DMS53 (cell line): ENCODE measurements at regions not wholly inside any gene's neighbourhood (a gene's known extent, or its start where the extent isn't known, plus 50 kb on each side); places are given as distances from the start of the nearest gene placed in this dataset.
A peak's percentile ranks its signal among the peaks of the same experiment; 100 is the strongest.

ENCODE experiments used
- DNase-seq: peaks from one replicate; lab custom pipeline; 2025; lab: John Stamatoyannopoulos, UW

GRCh38 chr10:57168611-57169240 lies 807.7 kb upstream of the ZWINT start:
- DNase-seq: no peak

DNA sequence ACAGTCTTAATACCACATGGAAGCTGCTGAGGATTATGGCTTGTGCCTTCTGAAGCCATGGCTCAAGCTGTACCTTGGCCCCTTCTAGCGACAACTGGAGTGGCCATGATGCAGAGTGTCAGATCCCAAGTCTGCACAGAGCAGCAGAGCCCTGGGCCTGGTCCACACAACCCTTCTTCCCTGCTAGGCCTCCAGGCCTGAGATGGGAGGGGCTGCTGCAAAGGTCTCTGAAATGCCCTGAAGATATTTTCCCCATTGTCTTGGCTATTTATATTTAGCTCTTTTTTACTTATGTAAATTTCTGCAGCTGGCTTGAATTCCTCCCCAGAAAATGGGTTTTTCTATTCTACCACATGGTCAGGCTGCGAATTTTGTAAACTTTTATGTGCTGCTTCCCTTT lies 804.6 kb upstream of the ZWINT start:
- no peak for DNase-seq

DNA sequence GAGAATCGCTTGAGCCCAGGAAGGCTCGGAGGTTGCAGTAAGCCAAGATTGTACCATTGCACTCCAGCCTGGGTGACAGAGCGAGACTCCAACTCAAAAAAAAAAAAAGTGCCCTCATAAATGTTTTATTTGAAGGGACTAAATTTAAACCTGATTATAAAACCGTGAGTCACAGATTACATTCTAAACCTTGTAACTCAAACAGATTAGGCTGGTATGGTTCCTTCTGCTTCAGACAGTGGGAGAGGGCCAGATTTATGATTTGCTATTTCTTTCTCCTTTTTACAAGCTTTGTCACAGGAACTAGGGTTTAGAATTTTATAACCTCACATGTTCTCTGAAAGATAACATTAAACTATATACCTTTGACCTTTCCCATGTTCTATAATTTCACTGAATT lies 801.2 kb upstream of the ZWINT start:
- no peak for DNase-seq

DNA sequence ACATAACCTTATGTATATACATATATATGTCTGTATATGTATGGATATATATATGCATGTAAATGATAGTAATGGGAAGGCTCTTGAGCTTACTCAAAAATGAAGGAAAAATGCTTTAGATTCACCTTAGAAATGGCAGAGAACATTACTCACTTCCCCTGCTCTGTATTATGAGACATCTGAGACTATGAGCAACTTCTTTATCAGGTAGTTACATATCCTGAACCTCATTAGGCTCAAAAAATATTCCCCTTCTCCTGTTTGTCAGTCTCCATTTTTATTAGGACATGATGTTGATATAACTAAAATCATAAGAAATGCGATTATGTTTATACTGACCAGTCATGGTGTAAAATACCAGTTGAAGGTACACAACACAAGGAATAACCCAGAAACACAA lies 800.1 kb upstream of the ZWINT start:
- no peak for DNase-seq

DNA sequence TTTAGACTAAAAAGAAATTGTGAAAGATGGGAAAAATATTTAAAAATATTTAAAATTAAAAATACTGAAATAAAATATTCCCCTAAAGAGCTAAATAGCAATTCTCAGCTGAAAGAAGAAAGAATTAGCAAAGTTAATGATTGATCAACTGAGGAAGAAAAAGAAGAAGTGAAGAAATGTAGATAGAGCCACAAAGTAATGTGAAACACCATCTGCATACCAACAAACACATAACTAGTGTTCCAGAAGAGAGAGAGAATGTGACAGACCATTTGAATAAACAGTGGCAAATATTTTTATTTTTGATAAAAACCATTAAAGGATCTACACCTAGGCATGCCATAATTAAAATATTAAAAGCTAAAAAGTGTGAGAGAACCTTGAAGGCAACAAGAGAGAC lies 784.5 kb upstream of the ZWINT start:
- DNase-seq: no peak

DNA sequence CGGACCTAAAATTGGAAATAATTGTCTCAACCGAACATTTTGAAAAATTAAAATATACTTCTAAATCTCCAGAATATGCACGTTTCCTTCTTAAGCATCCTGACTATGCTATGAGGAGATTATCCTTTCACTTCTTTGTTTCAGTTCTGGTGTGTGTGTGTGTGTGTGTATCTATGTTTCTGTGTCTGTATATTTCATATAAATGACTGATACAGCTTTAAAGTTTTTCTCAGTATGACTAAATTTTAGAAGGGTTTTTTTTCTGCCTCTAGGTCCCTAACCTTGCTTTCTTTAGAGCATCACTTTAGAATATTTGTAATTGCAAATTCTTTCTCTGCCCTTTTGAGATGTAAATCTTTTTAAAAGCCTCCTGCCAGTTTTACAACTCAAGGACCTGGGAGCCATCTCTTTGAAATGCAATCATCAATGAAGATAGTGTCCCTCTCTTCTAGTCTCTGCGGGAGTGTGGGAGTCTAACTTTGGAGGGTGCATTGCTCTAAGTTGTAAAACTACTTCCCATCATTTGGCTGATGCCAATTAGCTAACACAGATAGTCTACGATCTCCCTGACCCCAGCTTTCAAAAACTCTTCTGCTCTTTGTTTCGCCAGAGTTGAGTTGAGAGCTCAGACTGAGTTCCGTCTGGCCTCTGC lies 782.0 kb upstream of the ZWINT start:
- peak; percentile 45 for DNase-seq

DNA sequence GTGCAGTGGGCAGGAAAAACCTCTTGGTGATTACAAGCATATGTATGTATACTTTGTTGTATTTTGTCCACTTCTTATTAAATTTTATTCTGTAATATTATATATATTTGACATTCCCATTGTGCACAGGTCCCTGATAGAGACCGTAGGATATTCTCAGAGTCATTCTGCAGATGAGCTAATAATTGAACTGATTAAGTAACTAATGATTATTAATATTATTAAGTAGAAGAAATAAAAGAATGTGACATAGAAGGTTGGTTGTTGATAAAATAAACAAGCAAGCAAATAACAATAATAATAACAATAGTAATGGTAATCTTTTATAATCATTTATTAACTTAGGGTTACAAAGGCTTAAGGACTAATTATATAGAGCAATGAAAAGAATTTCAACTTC lies 780.6 kb upstream of the ZWINT start:
- no peak for DNase-seq

- no peak for DNase-seq
Observed at GRCh38 chr10:57119684-57120083, 758.6 kb upstream of the ZWINT start.

DNA sequence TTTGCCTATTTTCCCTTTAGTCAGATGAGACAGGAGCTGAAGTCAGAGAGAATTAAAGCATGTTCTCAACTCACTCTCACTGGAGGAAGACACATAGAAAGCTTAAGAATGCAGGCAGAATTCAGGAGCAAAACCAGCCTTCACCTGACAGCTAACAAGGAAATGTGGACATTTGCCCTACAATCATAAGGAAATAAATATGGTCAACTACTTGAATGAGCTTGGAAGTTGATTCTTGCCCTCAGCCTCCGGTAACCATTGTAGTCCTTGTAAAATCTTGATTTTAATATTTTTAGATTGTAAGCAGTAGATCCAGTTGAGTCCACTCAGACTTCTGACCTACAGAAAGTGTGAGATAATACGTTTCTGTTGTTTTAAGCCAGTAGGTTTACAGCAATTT lies 752.5 kb upstream of the ZWINT start:
- DNase-seq: no peak

DNA sequence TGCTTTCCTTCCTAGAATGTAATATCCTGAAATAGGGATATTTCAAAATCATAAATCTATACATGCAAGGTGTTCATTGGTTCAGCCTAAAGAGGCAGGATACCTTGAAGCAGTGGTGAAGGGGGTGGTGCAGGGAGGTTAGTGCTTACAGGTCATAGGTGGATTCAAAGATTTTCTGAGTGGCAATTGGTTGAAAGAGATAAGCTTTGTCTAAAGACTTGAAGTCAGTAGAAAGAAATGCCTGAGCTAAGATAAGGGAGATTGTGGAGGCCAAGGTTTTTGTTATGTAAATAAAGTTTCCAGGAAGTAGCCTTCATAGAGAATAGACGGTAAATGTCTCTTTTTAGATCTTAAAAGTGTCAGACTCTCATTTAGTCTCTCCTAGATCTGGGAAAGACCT lies 741.2 kb upstream of the ZWINT start:
- no peak for DNase-seq

DNA sequence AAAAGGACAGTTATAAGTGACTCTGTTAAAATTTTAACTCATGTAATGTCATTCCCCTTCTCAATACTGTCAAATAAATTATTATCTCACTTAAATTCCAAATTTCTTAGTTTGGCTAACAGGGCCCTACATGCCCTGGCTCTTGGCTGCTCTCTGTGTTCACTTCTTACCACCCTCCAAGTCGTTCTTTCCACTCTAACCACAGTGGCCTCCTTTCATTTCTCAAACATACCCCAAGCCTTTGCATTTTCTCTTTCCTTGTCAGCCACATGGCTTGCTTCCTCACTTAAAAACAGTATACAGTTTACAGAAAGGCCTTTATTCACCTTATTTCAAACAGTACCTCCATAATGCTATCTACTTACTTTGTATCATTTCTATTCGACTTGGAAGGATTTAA lies 737.1 kb upstream of the ZWINT start:
- no peak for DNase-seq

- no peak for DNase-seq
Observed at GRCh38 chr10:57096044-57096443, 735.0 kb upstream of the ZWINT start.

GRCh38 chr10:57094965-57095364 lies 733.9 kb upstream of the ZWINT start:
- DNase-seq: no peak

DNA sequence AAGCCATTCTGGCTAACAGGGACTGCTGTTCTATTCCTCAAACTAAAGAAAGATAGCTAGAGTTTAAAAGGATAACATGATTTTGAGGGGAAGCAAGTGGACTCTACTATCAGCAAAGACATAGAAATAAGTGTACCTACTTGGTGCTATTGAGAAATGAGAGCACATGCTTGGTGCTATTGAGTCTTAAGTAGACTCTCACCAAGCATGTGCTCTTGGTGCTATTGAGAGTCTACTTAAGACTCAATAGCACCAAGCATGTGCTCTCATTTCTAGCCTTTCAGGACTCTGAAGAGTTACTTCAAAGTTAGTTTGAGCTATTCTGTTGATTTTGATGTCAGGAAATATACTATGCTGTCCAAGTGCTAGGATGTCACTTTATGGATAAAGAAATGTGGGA lies 733.0 kb upstream of the ZWINT start:
- DNase-seq: no peak

DNA sequence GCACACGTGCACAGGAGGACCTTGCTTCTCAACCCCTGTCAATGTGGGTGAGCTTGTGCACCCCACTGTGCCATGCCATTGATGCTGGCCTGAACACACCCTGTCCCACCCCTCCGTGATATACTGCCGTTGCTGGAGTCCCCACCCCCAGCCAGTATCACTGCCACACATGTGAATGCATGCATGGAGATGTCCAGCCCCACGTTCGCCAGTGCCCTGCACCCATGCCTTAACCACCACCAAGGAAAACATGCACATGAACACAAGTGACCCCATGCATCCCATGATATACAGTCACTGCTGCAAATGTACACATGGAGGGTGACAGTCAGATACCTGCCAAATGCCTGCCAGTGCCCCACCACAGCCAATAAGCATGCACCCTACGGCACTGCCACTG lies 692.5 kb upstream of the ZWINT start:
- DNase-seq: no peak

DNA sequence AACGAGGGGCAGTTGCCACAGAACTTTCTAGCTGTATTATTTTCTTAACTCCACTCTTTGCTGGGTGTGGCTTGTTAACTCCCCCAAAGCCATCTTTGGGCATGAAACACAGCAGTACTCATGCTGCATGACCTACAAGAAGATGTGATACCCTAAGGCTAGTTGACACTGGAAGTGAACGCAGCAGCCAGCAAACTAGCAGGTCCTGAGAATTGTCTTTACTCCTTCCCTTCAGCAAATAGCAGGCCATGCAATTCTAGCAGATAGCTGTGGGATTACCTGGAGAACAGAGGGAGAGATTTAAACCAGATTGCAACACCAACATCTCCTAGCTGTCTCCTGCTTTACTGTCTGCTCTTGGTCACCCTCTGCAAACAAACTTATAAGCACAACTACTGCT lies 688.0 kb upstream of the ZWINT start:
- no peak for DNase-seq

DNA sequence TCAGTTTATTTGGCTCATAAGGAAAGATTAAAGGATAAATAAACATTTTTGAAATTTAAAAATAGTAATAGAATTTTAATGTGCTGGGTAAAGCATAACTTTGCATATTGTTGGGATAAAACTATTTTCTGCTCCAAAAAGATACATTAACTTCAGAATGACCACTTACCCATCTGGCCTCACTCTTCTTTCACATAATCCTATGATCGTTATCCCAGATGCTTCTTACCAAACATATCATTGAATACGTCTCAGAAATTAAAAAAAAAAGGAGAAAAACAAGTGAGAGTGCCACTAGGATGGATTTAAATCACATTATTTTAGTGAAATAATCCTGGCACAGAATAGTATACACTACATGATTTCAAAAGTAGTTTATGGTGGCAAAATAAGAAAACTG lies 677.5 kb upstream of the ZWINT start:
- no peak for DNase-seq

- peak; percentile 46 for DNase-seq
Observed at GRCh38 chr10:57035310-57035709, 674.3 kb upstream of the ZWINT start.

- DNase-seq: peak; percentile 13
Observed at GRCh38 chr10:57032301-57032700, 671.2 kb upstream of the ZWINT start.

DNA sequence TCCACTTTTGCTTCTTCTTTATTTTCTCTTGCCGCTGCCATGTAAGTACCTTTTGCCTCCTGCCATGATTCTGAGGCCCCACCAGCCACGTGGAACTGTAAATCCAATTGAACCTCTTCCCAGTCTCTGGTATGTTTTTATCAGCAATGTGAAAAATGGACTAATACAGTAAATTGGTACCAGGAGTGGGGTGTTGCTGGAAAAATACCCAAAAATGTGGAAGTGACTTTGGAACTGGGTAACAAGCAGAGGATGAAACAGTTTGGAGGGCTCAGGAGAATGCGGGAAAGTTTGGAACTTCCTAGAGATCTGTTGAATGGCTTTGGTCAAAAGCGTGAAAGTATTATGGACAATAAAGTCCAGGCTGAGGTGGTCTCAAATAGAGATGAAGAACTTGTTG lies 670.3 kb upstream of the ZWINT start:
- no peak for DNase-seq

- no peak for DNase-seq
Observed at GRCh38 chr10:57026307-57026706, 665.2 kb upstream of the ZWINT start.

GRCh38 chr10:57023626-57024025 lies 662.6 kb upstream of the ZWINT start:
- DNase-seq: no peak

GRCh38 chr10:57018452-57018851 lies 657.4 kb upstream of the ZWINT start:
- no peak for DNase-seq

DNA sequence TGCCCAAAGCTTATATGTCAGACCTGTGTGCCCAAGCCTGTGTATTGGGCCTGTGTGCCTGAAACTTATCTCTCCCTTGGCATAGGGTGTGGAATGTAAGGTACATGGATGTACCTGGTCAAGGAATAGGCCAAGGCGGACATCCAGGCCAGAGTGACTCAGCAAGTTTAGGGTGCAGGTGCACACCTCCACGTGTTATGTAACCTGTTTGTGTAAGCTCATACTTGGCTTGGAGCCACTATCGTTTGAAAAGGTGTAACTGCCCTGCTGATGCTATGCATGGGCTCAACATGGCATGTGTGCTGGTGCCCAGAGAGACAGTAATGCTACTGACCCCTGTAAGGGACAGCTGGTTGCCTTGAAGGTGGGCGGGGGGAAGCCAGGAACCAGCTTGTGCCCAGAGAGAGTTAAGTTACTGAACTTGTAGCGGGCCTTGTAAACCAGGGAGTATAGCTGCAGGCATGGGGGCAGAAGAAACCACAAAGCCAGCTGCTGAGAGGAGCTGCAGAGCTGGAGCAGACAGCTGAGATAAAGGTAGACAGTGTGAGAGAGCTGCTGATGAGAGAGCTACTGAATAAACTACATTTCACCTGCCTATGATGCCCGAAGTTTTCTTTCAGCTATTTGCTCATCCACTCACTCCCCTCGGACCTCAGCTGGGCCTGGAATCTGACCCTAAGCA lies 656.4 kb upstream of the ZWINT start:
- DNase-seq: peak; percentile 93
